Fibroblast of mammary gland (primary cell): ENCODE measurements at regions not wholly inside any gene's neighbourhood (a gene's known extent, or its start where the extent isn't known, plus 50 kb on each side); places are given as distances from the start of the nearest gene placed in this dataset.

Source experiments
- DNase-seq: peaks from one replicate; pipeline ENCODE4 v3.0.0-alpha.2; 2010; ENCODE audit warnings: low read depth
- H3K4me3 ChIP-seq: 2 replicates; pipeline ENCODE4 v1.5.1; 2011; ENCODE audit warnings: low read depth, mild to moderate bottlenecking, low read length, moderate library complexity; ENCODE audit not compliant: control insufficient read depth
- TF ChIP-seq, protein P1 (sequence below): conservative IDR thresholded peaks from 2 replicates; pipeline ENCODE4 v1.5.1; 2011; ENCODE audit warnings: low read depth, low read length, inconsistent platforms; ENCODE audit not compliant: control insufficient read depth, insufficient read depth

DNA sequence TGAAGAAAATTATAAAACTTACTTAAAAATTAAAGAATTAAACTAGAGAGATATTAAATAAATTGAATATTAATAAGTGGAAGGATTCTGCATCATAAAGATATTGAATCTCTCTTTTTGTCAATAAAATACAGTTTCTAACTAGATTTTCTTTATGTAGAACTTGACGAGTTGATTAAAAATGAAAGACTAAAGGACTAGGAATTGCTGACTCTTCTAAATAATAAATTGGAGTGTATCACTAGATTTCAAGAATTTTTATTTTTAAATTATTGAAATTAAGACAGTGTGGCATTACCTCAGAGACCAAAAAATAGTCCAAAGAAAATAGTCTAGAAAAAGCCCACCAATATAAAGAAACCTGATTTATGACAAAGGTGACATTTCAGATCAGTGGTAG, 492.4 kb downstream of the CETN3 start:
- TF ChIP-seq, protein P1, sequence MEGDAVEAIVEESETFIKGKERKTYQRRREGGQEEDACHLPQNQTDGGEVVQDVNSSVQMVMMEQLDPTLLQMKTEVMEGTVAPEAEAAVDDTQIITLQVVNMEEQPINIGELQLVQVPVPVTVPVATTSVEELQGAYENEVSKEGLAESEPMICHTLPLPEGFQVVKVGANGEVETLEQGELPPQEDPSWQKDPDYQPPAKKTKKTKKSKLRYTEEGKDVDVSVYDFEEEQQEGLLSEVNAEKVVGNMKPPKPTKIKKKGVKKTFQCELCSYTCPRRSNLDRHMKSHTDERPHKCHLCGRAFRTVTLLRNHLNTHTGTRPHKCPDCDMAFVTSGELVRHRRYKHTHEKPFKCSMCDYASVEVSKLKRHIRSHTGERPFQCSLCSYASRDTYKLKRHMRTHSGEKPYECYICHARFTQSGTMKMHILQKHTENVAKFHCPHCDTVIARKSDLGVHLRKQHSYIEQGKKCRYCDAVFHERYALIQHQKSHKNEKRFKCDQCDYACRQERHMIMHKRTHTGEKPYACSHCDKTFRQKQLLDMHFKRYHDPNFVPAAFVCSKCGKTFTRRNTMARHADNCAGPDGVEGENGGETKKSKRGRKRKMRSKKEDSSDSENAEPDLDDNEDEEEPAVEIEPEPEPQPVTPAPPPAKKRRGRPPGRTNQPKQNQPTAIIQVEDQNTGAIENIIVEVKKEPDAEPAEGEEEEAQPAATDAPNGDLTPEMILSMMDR = no peak

DNA sequence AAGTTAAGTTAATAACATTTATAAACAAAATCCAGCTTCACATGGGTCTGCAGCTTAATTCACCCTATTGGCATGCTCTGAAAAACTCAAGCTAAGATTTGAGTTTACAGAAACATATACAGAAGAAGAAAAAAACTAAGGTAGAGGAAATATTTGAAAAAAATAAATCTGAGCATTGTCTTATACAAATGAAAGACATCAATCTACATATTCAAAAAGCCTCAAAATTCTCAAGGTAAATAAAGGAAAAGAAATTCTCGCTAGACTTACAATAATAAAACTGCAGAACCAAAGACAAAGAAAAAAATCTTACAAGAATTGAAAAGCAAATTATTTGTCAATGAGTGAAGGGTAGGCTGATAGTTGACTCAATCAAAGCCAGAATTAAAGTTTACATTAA, 493.4 kb downstream of the CETN3 start:
- DNase-seq = no peak
- TF ChIP-seq, protein P1 = no peak
- H3K4me3 ChIP-seq = no peak overlapping the region

More for the DNA sequence above, 492.4 kb downstream of the CETN3 start:
- H3K4me3 ChIP-seq = no peak overlapping the region
- no peak for DNase-seq

DNA sequence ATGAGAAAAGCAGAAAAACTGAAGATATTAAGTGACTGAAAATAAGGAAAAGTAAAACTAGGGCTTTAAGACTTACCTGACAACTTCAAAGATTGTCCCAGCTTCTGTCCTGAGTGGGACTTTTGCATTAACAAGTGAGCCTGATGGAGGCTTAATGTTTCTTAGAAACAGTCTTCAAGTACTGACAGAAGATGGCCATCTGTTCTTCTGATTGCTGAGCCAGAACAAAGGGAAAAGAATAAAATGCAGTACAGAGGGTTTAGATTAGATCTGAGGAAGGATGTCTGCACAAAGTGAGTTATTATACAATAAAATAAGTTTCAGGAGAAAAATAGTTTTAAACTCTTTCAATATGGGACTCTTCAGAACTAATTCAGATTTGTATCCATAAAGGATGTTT, 500.7 kb downstream of the CETN3 start:
- H3K4me3 ChIP-seq = no peak overlapping the region
- TF ChIP-seq, protein P1 = no peak
- no peak for DNase-seq

DNA sequence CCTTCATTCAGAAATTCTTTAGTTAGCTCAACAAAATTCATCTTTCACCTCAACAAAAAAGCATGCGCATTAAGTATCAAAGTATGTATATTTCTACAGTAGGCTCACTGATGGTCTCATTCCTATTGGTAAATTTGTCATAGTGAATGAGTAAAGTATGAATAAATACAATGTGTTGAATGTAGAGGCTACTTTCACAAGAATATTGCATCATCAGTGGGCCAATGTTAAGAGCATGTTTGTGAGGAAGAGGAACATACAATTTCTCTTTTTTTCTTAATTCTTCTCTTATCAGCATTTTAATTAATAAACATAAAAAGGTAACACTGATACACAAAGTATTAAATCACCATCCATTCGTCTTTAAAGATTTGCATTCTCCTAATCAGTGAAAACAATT, 505.1 kb downstream of the CETN3 start:
- TF ChIP-seq, protein P1 = no peak
- peak; percentile 29 for DNase-seq
- H3K4me3 ChIP-seq = no peak overlapping the region

DNA sequence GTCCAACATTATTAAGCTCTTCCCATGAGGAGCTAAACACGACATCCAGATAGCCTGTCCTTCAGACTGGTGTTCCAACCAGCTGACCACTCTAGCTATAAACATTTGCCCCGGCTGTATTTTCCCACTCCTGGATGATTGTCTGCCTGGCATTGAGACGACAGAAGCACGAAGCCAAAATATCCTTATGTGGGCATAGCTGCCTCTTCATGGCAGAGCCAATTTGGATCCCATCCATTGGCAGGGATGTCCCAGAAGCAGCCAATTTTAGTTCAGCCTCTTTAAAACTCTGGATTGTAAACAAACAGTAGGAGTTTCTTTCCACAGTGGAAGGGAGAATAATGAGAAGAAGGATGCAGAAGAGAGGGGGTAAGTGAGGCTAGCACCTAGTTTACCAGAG, 507.6 kb downstream of the CETN3 start:
- no peak overlapping the region for H3K4me3 ChIP-seq
- no peak for DNase-seq
- TF ChIP-seq, protein P1 = no peak

DNA sequence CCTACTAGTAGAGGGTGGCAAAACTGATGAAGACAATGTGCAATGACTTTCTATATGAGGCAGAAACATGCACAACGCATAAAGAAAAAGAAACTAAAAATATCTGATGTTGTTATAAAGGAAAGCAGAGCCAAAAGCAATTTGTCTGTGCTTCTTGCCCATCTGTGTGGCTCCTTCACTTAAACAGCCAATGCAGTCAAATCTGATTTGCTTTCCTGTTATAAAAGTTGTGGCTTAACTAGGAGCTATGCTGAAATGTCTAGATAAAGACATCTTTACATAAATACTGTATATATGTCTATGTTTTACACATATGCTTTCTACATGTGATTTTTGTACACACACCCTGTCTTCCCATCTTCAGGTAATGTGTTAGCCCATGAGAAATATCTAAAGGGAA, 508.2 kb downstream of the CETN3 start:
- TF ChIP-seq, protein P1 = no peak
- no peak overlapping the region for H3K4me3 ChIP-seq
- no peak for DNase-seq

DNA sequence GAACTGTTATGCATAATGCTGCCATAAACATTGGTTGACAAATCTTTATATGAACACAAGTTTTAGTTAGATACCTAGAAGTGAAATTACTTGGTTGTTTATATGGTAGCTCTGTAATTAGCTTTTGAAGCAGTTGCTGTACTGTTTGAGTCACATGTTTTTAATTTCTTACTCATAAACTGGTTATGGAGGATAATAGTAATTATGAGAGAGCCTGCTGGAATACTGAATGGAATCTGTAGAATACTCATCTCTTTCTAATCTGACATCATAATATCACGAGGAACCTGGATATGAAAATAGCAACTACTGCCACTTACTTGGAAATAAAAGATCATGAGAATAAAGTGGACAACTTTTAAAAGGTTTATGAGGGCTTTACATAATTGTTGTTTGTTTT, 509.2 kb downstream of the CETN3 start:
- TF ChIP-seq, protein P1 = no peak
- peak; percentile 18 for DNase-seq
- H3K4me3 ChIP-seq = no peak overlapping the region
